ENCODE measurements at regions not wholly inside any gene's neighbourhood (a gene's known extent, or its start where the extent isn't known, plus 50 kb on each side); places are given as distances from the start of the nearest gene placed in this dataset.

DNA sequence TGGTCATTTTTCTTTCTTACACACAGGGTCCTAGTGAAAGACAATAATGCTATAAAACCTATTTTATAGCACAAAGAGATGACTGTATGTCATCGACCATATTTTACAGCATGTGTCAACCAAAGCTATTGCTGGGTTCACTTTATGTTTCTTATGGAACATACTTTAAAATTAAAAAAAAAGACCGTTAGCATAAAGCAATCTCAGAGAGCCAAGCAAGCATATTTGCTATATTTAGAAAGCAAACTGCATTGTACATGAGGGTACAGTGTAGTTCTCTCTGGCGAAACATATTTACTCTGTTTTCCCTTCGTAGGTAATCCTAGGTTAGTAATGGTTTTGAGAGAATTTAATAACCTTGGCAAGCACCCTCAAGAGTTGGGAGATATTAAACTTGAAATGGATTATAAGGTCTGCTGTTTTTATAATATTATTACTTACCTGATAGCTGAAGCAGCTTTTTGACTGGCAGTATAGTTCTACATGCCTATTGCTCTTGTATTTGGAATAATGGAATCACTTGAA lies 244.2 kb upstream of the POM121L12 start:
- TF ChIP-seq, protein P1, sequence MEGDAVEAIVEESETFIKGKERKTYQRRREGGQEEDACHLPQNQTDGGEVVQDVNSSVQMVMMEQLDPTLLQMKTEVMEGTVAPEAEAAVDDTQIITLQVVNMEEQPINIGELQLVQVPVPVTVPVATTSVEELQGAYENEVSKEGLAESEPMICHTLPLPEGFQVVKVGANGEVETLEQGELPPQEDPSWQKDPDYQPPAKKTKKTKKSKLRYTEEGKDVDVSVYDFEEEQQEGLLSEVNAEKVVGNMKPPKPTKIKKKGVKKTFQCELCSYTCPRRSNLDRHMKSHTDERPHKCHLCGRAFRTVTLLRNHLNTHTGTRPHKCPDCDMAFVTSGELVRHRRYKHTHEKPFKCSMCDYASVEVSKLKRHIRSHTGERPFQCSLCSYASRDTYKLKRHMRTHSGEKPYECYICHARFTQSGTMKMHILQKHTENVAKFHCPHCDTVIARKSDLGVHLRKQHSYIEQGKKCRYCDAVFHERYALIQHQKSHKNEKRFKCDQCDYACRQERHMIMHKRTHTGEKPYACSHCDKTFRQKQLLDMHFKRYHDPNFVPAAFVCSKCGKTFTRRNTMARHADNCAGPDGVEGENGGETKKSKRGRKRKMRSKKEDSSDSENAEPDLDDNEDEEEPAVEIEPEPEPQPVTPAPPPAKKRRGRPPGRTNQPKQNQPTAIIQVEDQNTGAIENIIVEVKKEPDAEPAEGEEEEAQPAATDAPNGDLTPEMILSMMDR (IDR thresholded peaks at IDR 0.05): no peak
- TF ChIP-seq POLR2A (IDR thresholded peaks at IDR 0.05): no peak

Measured in testis (tissue), 2 donors.